ENCODE measurements at regions not wholly inside any gene's neighbourhood (a gene's known extent, or its start where the extent isn't known, plus 50 kb on each side); places are given as distances from the start of the nearest gene placed in this dataset.

- DNase-seq: no peak
These were observed 187.3 kb upstream of the MCHR2 start for GRCh38 chr6:100181309-100181708.

- DNase-seq: no peak
These were observed 185.6 kb upstream of the MCHR2 start for GRCh38 chr6:100179576-100179975.

GRCh38 chr6:100177956-100178355, 183.9 kb upstream of the MCHR2 start:
- DNase-seq: no peak

- DNase-seq: peak in 1 of 51 donors; percentile 1
These were observed 183.1 kb upstream of the MCHR2 start for GRCh38 chr6:100176951-100177710.

GRCh38 chr6:100176311-100176950, 182.4 kb upstream of the MCHR2 start:
- DNase-seq: no peak

GRCh38 chr6:100175814-100176310, 181.8 kb upstream of the MCHR2 start:
- DNase-seq: no peak

GRCh38 chr6:100173211-100173610, 179.2 kb upstream of the MCHR2 start:
- no peak for DNase-seq

- DNase-seq: no peak
These were observed 178.3 kb upstream of the MCHR2 start for GRCh38 chr6:100172322-100172713.

- no peak for DNase-seq
These were observed 177.7 kb upstream of the MCHR2 start for GRCh38 chr6:100171533-100172321.

- no peak for DNase-seq
These were observed 174.1 kb upstream of the MCHR2 start for GRCh38 chr6:100168148-100168547.

- no peak for DNase-seq
These were observed 173.6 kb upstream of the MCHR2 start for GRCh38 chr6:100167585-100167984.

GRCh38 chr6:100166956-100167355, 172.9 kb upstream of the MCHR2 start:
- no peak for DNase-seq

- DNase-seq: no peak
These were observed 171.4 kb upstream of the MCHR2 start for GRCh38 chr6:100165442-100165841.

- DNase-seq: no peak
These were observed 169.0 kb upstream of the MCHR2 start for GRCh38 chr6:100163035-100163434.

GRCh38 chr6:100161782-100162365, 167.9 kb upstream of the MCHR2 start:
- no peak for DNase-seq

- no peak for DNase-seq
These were observed 166.9 kb upstream of the MCHR2 start for GRCh38 chr6:100160930-100161329.

GRCh38 chr6:100155141-100155540, 161.1 kb upstream of the MCHR2 start:
- DNase-seq: no peak

GRCh38 chr6:100153636-100154275, 159.7 kb upstream of the MCHR2 start:
- no peak for DNase-seq

- no peak for DNase-seq
These were observed 158.2 kb upstream of the MCHR2 start for GRCh38 chr6:100152201-100152600.

GRCh38 chr6:100144991-100145390, 151.0 kb upstream of the MCHR2 start:
- no peak for DNase-seq

- DNase-seq: peak in 1 of 51 donors; percentile 1
These were observed 144.5 kb upstream of the MCHR2 start for GRCh38 chr6:100138346-100139022.
